HK-2 (cell line): ENCODE measurements at regions not wholly inside any gene's neighbourhood (a gene's known extent, or its start where the extent isn't known, plus 50 kb on each side); places are given as distances from the start of the nearest gene placed in this dataset.
"Not testable (repeated sequence)": the region's sequence is repeated elsewhere in the genome, so short reads cannot be mapped to it uniquely, and the experiment has no call there.

Experiments
- DNase-seq: peaks from one replicate; pipeline ENCODE4 v3.0.0-alpha.2; 2018; ENCODE audit not compliant: unreplicated experiment

DNA sequence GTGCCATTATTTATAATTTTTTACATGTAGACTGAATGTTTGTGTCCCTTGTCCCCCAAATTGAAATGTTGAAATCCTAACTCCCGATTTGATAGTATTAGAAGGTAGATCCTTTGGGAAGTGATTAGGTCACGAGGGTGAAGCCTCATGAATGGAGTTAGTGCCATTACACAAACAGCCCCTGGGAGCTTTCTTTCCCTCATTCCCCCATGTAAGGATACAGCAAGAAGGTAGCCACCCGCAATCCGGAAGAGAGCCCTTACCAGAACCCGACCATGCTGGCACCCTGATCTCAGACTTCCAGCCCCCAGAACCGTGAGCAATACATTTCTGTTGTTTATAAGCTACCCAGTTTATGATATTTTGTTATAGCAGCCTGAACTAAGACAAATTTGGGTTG lies 143.2 kb downstream of the NPIPB5 start:
- no peak for DNase-seq

DNA sequence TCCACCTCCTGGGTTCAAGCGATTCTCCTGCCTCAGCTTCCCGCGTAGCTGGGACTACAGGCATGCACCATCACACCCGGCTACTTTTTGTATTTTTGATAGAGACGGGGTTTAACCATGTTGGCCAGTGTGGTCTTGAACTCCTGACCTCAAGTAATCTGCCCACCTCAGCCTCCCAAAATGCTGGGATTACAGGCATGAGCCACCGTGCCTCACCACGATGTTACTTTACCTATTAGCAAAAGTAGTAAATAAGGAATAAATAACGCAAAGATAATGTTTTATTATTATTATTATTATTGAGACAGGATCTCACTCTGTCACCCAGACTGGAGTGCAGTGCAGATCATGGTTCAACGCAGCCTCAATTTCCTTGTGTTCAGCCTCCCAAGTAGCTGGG lies 145.9 kb downstream of the NPIPB5 start:
- DNase-seq, result not testable (repeated sequence)

DNA sequence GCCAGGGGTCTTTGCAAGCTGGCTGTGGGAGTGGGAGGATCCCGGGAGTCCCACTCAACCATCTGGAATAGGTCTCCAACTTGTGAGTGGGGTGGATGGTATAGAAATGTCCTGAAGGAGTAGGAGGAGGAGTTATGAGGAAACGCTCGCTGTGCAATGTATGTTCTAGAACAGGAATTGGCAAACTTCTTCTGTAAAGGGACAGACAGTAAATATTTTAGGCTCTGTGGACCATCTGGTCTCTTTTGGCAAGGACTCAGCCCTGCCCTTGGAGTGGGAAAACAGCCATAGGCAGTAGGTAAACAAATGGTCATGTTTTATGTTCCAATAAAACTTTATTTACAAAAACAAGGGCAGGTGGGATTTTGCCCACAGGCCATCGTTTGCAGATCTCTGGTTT lies 149.2 kb downstream of the NPIPB5 start:
- DNase-seq, result no peak

DNA sequence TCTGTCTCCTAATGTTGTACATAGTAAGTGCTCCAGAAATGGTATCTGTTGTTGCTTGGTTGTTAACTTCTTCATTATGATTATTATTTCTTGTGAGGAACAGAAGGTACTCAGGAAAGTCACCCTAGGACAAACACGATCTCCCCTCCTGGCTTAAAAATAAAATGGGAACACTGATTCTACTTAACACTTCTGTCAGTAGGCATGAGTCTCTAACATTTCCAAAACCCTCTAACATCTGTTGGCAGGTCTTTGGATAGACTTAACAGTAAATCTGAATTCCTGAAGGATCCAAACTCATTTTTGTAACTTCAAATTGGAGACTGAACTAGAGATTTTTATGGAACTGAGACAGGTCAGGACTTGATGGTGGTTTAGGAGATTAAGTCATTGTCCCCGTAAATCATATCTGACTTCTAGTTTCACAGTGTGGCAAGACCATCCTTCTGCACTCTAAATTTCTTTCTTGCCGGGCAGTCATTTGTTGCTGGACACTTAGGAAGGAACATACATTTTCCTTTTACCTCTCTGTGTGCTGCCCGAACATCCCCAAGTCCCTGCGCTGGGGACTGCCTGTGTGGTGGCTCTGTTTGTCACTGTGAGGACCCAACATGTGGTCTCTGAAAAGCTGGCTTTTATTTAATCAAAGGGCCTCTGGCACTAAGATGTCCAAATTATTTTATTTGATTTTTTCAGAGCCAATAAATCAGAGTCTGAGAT lies 149.9 kb downstream of the NPIPB5 start:
- DNase-seq, result no peak

DNA sequence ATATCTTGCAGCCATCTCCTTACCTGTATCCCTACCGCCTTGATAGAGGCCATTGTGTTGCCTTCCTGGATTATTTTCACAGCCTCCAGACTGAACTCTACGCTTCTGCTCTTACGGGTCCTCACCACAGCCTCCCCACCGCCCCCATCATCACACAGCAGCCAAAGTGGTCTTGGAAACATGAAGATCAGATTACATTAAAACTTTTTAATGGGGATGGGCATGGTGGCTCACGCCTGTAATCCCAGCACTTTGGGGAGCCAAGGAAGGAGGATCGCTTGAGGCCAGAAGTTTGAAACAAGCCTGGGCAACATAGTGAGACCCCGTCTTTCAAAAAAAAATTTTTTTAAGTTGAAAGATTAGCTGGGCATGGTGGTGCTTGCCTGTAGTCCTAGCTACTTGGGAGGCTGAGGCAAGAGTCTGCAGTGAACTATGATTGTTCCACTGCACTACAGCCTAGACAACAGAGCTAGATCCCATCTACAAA lies 150.5 kb downstream of the NPIPB5 start:
- DNase-seq, result no peak

DNA sequence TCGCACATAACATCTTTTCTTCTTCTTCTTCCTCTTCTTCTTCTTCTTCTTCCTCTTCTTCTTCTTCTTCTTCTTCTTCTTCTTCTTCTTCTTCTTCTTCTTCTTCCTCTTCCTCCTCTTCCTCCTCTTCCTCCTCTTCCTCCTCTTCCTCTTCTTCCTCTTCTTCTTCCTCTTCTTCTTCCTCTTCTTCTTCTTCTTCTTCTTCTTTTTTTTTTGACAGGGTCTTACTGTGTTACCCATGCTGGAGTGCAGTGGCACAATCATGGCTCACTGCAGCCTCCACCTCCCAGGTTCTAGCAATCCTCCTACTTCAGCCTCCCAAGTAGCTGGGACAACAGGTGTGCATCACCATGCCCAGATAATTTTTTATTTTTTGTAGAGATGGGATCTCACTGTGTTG lies 151.0 kb upstream of the HS3ST2 start:
- DNase-seq, result not testable (repeated sequence)

DNA sequence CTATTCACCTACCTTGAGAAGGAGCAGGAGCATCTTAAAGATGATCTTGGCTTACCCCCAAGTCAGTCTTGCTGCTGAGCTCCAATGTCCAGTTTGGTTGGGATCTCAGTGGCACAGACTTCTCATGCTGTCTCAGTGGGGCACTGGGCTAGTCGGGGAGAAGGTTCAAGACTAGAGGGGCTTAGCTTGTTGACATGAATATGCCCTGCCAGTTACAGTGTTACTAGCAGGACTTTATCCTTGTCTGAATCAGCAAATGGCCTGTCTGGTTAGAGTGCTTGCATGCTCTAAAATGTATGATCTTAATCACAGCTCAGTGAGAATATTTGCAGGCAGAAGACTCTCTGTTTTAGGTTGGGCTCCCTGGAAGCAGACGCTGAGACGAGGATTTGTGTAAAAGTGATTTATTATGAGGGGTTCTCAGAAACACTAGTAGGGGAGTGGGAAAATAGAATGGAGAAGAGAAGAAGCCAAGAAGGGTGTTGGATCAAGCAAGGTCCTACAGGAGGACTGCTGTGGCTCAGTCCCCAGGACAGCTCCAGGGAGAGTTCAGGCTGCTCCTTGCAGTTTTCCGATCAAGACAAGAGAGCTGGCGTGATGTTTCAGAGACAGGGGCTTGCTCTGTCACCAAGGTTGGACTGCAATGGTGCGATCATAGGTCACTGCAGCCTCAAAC lies 150.4 kb upstream of the HS3ST2 start:
- DNase-seq, result no peak

DNA sequence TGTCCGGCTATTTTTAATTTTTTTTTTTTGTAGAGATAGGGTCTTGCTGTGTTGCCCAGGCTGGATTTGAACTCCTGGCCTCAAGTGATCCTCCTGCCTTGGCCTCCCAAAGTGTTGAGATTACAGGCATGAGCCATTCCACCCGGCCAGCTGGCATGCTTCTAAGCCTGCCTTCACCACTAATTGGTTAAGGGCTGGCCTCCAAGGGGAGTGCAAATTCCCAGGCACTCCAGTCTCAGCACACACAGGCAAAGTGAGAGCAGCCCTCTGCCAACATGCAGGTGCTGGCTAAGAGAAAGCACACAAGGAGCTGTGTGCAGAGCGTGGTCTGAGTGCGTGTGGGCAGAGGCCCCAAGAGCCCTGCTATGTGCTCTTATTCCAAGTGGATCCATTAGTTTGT lies 149.8 kb upstream of the HS3ST2 start:
- DNase-seq, result no peak

DNA sequence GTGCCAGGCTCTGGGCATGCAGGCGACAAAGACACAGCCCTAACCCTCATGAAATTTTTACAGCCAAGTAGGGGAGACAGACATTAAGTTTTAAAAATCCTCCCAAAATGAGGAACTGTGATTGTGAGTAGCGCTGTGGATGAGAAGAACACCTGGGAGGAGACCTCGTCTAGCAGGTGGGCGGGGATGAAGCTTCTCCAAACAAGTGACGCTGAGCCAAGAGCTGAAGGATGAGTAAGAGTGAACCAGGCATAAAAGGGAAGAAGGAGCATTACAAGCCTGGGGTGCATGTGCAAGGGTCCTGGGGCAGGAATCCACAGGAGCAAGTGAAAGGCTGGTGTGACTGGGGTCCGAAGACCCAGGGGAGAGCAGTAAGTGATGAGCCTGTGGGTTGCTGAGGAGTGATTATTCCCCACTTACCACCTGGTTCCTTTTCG lies 149.4 kb upstream of the HS3ST2 start:
- DNase-seq, result no peak

DNA sequence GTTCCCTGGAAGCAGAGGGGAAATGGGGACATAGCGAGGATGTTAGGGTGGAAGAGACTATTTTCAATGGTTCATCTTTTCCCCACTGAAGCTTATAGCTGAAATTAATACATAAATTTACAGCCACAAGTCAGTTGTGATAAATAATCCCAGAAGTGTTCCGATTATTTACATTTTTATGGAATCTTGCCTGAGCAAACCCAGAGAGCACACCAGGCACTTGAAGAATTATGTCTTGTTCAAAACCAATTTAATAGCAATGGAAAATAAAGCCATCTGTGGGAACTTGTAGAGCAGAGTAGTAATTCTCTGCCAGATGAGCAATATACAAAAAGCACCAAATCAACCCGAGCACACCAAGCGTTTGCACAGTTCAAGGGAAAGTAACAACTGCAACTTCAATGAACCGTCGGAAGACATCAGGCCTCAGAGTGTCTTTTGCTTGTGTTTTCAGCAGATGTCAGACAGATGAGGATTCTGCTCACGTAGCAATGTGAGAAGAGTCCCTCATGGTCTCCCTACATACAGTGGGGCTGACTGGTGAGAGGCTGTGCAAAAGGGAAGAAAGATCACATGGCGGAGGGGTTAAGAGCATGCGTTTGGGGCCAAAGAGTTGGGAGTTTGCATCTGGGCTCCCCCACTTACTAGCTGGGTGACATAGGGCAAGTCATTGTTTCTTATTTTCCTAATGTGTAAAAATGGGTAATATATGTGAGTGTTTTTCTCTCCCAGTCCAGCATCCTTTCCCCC lies 148.7 kb upstream of the HS3ST2 start:
- DNase-seq, result no peak

DNA sequence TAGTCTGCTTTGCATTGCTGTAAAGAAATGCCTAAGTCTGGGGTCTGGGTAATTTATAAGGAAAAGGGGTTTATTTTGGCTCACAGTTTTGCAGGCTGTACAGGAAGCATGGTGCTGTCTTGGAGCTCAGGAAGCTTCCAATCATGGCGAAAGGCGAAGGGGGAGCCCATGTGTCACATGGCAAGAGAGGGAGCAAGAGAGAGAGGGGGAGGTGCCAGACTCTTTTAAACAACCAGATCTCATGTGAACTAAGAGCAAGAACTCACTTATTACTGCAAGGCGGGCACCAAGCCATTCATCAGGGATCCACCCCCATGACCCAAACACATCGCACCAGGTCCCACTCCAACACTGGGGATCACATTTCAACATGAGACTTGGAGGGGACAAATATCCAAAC lies 148.2 kb upstream of the HS3ST2 start:
- no peak for DNase-seq

DNA sequence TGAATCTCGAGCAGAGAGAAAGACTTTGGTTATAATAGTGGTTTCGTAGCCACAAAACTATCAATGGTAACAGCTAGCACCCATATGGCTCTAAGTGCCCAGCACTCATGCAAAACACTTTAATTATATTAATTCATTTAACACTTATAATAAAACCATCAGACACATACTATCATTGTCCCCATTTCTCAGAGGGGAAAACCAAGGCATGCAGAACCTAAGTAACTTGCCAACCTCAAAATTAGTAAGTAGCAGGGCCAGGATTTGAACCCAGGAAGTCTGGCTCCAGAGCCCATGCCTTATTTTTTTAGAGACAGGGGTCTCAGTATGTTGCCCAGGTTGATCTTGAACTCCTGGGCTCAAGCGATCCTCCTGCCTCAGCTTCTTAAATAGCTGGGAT lies 145.6 kb upstream of the HS3ST2 start:
- no peak for DNase-seq

DNA sequence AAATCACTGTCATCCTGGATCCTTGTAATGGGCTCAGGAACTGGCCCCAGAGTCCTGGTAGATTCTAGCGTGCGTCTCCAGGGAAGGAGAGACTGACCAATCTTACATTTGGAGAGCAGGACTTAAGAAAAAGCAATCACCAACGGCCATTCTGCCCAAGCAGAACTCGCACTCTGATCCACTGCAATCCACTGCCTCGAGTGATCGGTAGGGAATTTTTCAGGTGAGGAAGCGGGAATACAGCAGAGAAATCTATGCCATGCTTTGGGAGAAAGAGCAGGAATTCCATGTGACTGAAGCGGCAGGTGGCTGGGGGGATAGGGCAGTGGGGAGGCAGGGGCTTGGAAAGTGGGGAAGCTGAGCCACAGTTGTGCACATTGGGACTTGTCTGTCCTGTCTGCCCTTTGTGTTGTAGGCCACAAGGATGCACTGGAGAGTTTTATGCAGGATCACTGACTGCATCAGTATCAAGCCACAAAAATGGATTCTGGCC lies 143.9 kb upstream of the HS3ST2 start:
- DNase-seq, result no peak

DNA sequence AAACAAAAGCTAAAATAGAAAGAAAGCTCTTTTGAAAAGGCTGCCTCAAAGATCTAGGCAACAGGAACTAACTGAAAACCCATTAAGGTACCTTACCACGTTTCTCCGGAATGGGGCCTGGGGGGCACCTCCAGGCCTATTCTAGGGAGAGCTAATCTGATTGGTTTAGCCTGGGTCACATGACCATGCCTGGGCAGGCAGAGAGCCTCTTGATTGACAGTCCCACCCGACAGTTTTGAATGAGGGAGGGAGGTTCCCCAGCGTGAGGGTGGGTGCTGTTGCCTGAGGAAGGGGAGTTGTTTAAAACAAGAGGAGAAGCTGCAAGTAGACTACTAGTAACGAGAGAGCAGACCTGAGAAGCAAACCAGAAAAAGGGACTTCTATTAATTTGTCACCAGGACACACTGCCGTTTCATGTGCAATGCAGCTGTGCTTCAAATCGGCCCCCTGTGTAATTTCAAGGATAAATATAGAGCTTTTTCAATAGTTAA lies 143.4 kb upstream of the HS3ST2 start:
- DNase-seq, result no peak

DNA sequence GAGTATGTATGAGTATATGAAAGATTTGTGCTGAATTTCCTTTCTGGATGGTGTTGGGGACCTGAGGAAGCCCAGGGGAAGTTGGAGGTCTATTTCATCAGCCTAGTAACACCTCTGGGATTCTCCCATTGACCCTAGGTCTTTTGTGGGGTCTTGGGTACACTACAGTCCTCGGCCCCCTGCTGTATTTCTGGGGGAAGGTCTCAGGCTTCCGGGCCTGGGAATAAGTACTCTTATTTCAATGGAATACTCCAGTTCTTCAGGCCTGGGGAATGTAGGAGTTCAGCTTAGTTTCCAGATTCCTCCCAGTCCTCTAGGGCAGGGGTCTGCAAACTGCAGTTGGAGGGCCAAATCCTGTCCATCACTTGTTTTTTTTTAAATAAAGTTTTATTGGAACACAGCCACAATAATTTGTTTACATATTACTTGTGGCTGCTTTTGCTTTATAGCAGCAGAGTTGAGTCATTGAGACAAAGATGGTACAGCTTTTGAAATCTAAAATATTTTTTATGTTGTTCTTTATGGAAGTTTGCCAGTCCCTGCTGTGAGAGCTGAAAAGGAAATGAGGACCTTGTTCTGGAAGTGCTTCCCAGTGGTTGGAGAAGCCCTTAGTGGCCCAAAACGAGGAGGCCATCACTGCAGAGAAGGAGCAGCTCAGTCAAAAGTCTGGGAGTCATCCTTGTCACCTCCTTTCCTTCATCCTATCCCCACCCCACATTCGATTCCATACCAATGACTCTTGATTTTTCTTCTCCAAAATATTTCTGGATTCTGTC lies 142.5 kb upstream of the HS3ST2 start:
- no peak for DNase-seq

DNA sequence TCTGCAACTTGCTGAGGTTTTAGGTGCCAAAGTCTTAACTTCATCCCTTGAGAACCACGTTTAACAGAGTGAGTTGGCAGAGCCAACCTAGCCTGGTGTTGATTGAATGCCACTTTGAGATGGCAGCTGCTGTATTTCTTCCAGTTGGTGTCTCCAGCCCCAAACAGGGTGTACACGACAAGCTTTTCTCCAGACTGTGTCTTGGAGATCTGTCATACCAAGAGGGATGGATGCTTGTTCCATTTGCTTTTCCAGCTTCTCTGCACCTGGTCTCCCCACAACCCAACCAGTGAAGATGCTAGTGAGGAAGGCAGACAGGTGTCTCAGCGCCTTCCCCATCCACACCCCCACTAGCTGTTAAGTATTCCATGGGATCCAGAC lies 141.1 kb upstream of the HS3ST2 start:
- DNase-seq, result no peak

DNA sequence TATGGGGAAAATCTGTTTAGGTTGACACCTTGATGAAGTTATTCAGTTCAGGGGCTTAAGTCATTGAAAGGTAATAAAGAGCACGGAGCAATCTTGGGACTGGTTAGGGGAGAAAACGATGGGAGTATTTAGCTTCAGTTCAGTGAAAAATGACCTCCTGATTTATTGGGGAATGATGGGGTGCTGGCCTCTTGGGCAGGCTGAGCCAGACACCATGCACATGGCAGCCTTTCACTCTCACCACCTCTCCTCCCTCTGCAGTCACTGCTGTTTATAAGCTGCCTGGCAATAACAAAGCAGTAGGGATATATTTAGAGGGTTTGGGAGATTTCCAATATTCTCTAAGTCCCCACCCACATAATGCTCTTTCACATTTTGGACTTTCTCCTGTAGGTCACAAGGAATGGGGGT lies 140.5 kb upstream of the HS3ST2 start:
- DNase-seq, result no peak

DNA sequence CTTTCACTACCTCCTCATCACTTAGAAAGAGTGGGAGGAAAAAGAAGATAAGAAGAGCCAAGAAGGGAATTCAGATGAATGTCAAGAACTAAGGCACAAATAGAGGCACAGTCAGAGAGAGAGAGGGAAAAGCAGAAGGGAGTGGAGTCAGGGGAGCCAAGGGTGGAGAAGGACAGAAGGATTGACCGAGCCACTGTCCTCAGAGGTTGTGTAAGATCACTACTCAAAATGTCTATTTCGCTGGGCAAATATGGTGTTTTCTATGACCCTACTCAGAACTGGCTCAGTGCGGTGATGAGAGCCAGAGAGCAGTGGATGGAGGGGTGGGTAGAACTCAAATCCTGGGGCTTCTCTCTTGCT lies 139.2 kb upstream of the HS3ST2 start:
- DNase-seq, result no peak

DNA sequence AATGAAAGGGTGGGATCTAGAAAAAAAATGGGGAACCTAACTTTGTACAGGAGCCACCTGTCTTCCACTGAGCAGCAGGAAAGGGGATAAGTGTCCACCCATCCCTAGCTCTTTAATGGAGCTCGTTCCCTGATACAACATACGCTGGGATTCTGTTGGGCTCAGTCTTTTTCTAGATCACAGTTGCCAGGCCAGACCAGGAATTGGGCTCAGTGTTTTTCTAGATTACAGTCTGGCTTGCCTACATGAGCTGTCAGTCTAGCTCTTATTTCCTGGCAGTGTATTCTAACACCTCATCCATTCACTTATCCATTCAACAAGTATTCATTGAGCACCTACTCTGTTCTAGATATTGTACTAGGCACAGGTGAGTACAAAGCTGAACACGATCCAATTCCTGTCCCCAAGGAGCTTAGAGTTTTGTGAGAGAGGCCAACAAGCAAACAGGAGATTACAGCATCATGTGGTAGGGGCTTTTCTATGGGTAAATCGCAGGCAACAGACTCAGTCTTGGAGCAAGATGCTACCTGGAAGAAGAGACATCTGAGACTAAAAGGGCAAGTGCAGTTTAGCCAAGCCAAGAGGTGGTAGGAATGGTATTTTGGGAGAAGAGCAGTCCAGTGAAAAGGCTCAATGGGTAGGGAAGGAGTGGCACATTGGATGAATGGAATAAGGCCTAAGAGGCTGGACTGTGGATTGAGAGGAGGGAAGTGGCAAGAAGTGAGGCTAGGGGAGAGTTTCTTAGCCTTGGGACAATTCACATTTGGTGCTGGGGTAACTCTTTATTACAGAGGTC lies 138.0 kb upstream of the HS3ST2 start:
- no peak for DNase-seq

DNA sequence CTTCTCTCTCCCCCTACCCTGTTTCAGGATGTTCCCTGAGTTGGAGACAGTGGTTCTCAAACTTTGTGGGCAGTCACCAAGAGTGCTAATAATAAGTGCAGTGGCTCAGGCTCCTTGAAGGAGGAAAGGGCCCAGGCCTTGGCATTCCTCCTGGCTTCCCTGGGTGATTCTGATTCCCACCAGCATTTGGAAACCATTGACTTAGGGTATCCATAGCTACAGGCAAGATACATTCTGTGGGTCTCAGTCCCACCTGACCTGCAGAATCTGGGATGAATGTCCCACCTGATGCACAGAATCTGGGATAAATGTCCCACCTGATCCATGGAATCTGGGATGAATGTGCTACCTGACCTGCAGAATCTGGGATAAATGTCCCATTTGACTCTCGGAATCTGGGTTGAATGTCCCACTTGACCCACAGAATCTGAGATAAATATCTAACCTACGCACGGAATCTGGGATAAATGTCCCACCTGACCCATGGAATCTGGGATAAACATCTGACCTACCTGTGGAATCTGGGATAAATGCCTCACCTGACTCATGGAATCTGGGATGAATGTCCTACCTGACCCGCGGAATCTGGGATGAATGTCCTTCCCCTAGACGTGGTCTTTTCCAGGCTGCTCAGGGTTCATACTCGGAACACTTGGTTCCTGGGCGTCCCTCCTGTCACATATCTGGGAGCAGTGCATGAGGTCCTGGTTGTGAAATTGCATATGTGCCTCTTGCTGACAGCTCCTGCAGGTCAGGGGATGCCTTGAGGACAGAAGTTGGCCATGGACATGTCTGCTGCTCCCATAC lies 136.7 kb upstream of the HS3ST2 start:
- no peak for DNase-seq
